ENCODE measurements at regions not wholly inside any gene's neighbourhood (a gene's known extent, or its start where the extent isn't known, plus 50 kb on each side); places are given as distances from the start of the nearest gene placed in this dataset.

- TF ChIP-seq CTCF (IDR thresholded peaks at IDR 0.05; ENCODE audit: insufficient read depth, low read depth, low read length, missing control alignments), result no peak
- no peak overlapping the region for H3K4me3 ChIP-seq (ENCODE audit: low read depth, low read length)
- DNase-seq (ENCODE audit: low read depth), result no peak
Measured at GRCh38 chr5:90231688-90232087, 177.9 kb downstream of the CETN3 start.

DNA sequence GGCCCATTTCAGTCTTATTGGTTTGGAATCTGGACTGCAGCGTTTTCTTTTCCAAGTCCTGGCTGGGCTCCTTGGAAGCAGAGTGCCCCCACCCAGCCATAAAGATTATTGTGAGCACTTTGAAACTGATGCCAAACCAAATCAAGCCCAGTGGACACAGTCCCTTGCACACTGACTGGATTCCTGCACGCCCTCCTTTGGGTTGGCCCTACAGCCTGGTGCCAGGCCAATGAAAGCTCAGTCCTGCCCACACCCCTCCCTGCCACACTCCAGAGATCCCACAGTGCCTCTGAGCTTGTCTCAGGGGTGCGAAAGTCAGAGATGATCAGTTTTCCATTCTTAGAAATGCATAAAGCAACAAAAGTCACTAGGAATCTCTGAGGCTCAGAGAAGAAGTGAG is 181.9 kb downstream of the CETN3 start:
- DNase-seq (ENCODE audit: low read depth), result no peak
- no peak overlapping the region for H3K4me3 ChIP-seq (ENCODE audit: low read depth, low read length)
- no peak for TF ChIP-seq CTCF (IDR thresholded peaks at IDR 0.05; ENCODE audit: insufficient read depth, low read depth, low read length, missing control alignments)

DNA sequence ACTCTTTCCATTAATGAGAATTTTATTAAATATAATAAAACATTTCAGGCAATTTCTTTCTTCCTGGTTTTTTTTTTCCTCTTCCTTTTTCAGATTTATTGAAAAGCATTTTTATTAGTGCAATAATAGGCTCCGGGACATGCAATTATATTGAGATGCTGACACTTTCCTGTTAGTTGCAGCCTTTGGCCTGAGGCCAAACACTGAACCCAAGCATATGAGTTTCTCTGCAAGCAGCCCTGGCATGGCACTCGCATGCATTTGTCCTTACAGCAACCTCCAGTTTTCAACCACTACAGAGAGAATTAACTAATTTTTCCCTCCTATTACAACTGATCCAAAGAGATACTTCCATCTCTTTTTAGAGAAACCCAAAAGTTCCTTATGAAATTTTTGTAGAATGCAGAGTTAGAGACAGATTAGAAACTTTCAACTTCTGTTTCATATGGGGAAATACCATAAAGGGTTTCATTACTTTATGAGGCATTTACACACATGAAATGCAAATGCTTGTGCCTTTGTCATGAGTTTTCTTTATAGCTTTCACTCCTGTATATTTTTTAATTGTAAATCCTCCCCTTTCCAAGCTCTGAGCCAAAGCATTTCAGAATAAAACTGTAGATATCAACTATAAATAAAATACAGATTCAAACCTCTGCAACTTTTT is 183.0 kb downstream of the CETN3 start:
- TF ChIP-seq CTCF (IDR thresholded peaks at IDR 0.05; ENCODE audit: insufficient read depth, low read depth, low read length, missing control alignments), result no peak
- no peak overlapping the region for H3K4me3 ChIP-seq (ENCODE audit: low read depth, low read length)
- DNase-seq (ENCODE audit: low read depth), result peak; percentile 24

DNA sequence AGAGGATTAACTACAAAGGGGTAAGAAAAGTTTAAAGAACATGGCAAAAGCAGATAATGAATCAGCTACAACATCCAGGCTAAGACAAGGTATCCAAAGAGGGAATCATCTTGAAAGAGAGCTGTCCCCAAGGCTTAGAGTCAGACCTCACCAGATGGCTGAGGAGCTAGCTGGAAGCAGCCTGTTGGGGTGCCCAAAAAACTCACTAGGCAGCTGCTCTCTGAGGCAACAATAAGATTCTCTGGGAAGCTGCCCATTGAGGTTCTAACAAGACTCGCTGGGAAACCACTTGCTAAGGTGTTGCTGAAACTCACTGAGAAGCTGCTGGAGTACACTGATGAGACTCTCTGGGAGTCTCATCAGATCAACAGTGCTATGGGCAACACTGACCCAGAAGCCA is 185.2 kb downstream of the CETN3 start:
- DNase-seq (ENCODE audit: low read depth), result no peak
- no peak for TF ChIP-seq CTCF (IDR thresholded peaks at IDR 0.05; ENCODE audit: insufficient read depth, low read depth, low read length, missing control alignments)
- H3K4me3 ChIP-seq (ENCODE audit: low read depth, low read length), result no peak overlapping the region

GRCh38 chr5:90223756-90224155 is 185.8 kb downstream of the CETN3 start:
- DNase-seq (ENCODE audit: low read depth), result no peak
- no peak for TF ChIP-seq CTCF (IDR thresholded peaks at IDR 0.05; ENCODE audit: insufficient read depth, low read depth, low read length, missing control alignments)
- no peak overlapping the region for H3K4me3 ChIP-seq (ENCODE audit: low read depth, low read length)

GRCh38 chr5:90221951-90222350 is 187.6 kb downstream of the CETN3 start:
- no peak for TF ChIP-seq CTCF (IDR thresholded peaks at IDR 0.05; ENCODE audit: insufficient read depth, low read depth, low read length, missing control alignments)
- no peak for DNase-seq (ENCODE audit: low read depth)
- no peak overlapping the region for H3K4me3 ChIP-seq (ENCODE audit: low read depth, low read length)

DNA sequence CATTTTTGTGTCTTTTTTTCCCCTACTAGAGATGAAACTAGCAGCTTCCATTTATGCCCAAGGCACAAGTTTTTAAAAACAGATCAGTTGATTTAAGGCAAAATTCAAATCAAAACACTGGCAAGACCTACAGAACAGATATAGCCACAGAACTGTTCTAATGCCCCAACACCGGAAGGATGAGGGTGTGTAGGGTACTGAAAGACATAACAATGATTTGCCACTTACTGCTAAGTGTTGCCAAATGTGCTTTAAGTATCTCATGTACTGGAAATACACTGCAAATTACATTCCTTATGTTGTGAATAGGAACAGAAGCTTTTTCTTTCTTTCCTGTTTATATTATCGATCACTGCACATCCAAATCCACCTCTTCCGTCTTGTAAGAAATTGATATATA is 189.0 kb downstream of the CETN3 start:
- no peak for DNase-seq (ENCODE audit: low read depth)
- no peak for TF ChIP-seq CTCF (IDR thresholded peaks at IDR 0.05; ENCODE audit: insufficient read depth, low read depth, low read length, missing control alignments)
- H3K4me3 ChIP-seq (ENCODE audit: low read depth, low read length), result no peak overlapping the region

Data from GM12865 (cell line).